HepG2 (cell line): ENCODE measurements at regions not wholly inside any gene's neighbourhood (a gene's known extent, or its start where the extent isn't known, plus 50 kb on each side); places are given as distances from the start of the nearest gene placed in this dataset.

ENCODE experiments used
- ATAC-seq: fragments of 200-7000 bp; cut with Tn5 transposase; 3 replicates; pipeline ENCODE4 v1.9.1; 2020; ENCODE audit warnings: mild to moderate bottlenecking, moderate library complexity
- BruUV-seq: library from RNA; stranded (reverse); fragments of 400-500 nt; replicated peaks from 2 replicates; lab custom pipeline; 2021; lab: Mats Ljungman, UMichigan
- CTCF ChIA-PET: fragments of 300-600 bp; formaldehyde crosslinking; extraction: SDS; loops from one replicate; lab custom pipeline; 2021; ENCODE audit warnings: low total read pairs, inconsistent platforms, low intra/inter-chr PET ratio; lab: Yijun Ruan, JAX
- POLR2A ChIA-PET: fragments of 350-600 bp; sonication (Branson Sonifier 250); formaldehyde crosslinking; loops from one replicate; lab custom pipeline; 2020; ENCODE audit warnings: antibody characterized with exemption, inconsistent platforms; lab: Yijun Ruan, JAX
- DNase-seq: peaks from one replicate; pipeline ENCODE4 v3.0.0-alpha.2; 2015; ENCODE audit warnings: low spot score
- FAIRE-seq: peaks from 3 replicates; lab custom pipeline; 2011; peaks lifted over from hg19 to GRCh38; lab: Jason Lieb, UNC
- H2AFZ ChIP-seq: one replicate; pipeline ENCODE4 v1.6.1; 2011; ENCODE audit warnings: low read length, inconsistent platforms
- H3K27ac ChIP-seq: fragments of 300-600 bp; 3 replicates; pipeline ENCODE4 v1.8.0; 2011; ENCODE audit warnings: mixed run types, mild to moderate bottlenecking, mixed read lengths, low read length, inconsistent platforms; ENCODE audit not compliant: insufficient read depth; ENCODE audit errors: extremely low read length
- H3K27me3 ChIP-seq, 2 experiments: fragments of 200-600 bp in 1 of 2; 2 replicates in 1 of 2; 3 replicates in 1 of 2; pipeline versions ENCODE4 v1.6.0 to v1.8.0; 2011; ENCODE audit warnings: low read length in 2 of 2, mild to moderate bottlenecking in 2 of 2, moderate library complexity in 2 of 2, inconsistent platforms in 1 of 2; ENCODE audit not compliant: insufficient read depth in 2 of 2, control insufficient read depth in 1 of 2
- H3K36me3 ChIP-seq, 2 experiments: fragments of 200-600 bp in 1 of 2; replicated peaks in 1 of 2; 2 replicates in 1 of 2; 3 replicates in 1 of 2; pipeline versions ENCODE4 v1.5.1 to v1.8.0; 2011; ENCODE audit warnings: low read length in 2 of 2, inconsistent platforms in 1 of 2; ENCODE audit not compliant: insufficient read depth in 2 of 2, control insufficient read depth in 1 of 2
- H3K4me1 ChIP-seq: 2 replicates; pipeline ENCODE4 v1.5.1; 2012; ENCODE audit warnings: low read length, inconsistent platforms; ENCODE audit not compliant: insufficient read depth
- H3K4me2 ChIP-seq: 2 replicates; pipeline ENCODE4 v1.6.0; 2011; ENCODE audit warnings: low read depth, low read length, inconsistent platforms
- H3K4me3 ChIP-seq, 3 experiments: fragments of 200-600 bp in 1 of 3; sonication (generic), shearing (Covaris generic) in 1 of 3; replicated peaks in 1 of 3; 2 replicates each; pipeline ENCODE4 v1.5.1; 2011 to 2016; ENCODE audit warnings: low read length in 3 of 3, inconsistent platforms in 2 of 3, low read depth in 2 of 3, mild to moderate bottlenecking in 2 of 3, control low read depth in 1 of 3, mixed read lengths in 1 of 3; ENCODE audit not compliant: insufficient read depth in 1 of 3
- H3K79me2 ChIP-seq: one replicate; pipeline ENCODE4 v1.6.1; 2011; ENCODE audit warnings: low read length, inconsistent platforms; ENCODE audit not compliant: insufficient read depth
- H3K9ac ChIP-seq: 2 replicates; pipeline ENCODE4 v1.6.0; 2011; ENCODE audit warnings: mild to moderate bottlenecking, low read depth, low read length, inconsistent platforms; ENCODE audit not compliant: insufficient read depth
- H3K9me3 ChIP-seq: 2 replicates; pipeline ENCODE4 v1.5.1; 2012; ENCODE audit warnings: mild to moderate bottlenecking, low read length
- H4K20me1 ChIP-seq: 2 replicates; pipeline ENCODE4 v1.6.0; 2011; ENCODE audit warnings: inconsistent platforms, mild to moderate bottlenecking, low read length, moderate library complexity; ENCODE audit not compliant: insufficient read depth
- EP300 ChIP-seq, 3 experiments: sonication (generic) in 1 of 3; formaldehyde crosslinking in 1 of 3; IDR thresholded peaks; 2 replicates each; pipeline versions ENCODE4 v1.5.1 to v1.6.1; 2011 to 2020; ENCODE audit warnings: low read depth in 2 of 3, low read length in 2 of 3, borderline replicate concordance in 1 of 3, improper control_type of control experiment in 1 of 3, mild to moderate bottlenecking in 1 of 3, missing genetic modification reagents in 1 of 3, moderate library complexity in 1 of 3
- HNRNPUL1 ChIP-seq: fragments of 200-400 bp; formaldehyde crosslinking; IDR thresholded peaks from 2 replicates; pipeline ENCODE4 v1.6.1; 2017; ENCODE audit warnings: low read depth, mild to moderate bottlenecking, low read length, moderate library complexity
- KDM2A ChIP-seq: sonication (generic); formaldehyde crosslinking; IDR thresholded peaks from 2 replicates; pipeline ENCODE4 v1.4.0; 2020; ENCODE audit warnings: low read depth, missing genetic modification reagents, borderline replicate concordance
- PAF1 ChIP-seq: IDR thresholded peaks from 2 replicates; pipeline ENCODE4 v1.6.1; 2016; ENCODE audit warnings: missing genetic modification reagents, missing compliant biosample characterization
- ZNF143 ChIP-seq: sonication (generic); formaldehyde crosslinking; IDR thresholded peaks from 2 replicates; pipeline ENCODE4 v1.4.0; 2020; ENCODE audit warnings: missing genetic modification reagents
- ZNF317 ChIP-seq: sonication (generic); formaldehyde crosslinking; IDR thresholded peaks from 2 replicates; pipeline ENCODE4 v1.5.0; 2020; ENCODE audit warnings: mild to moderate bottlenecking, missing genetic modification reagents
- ZNF451 ChIP-seq: sonication (generic); formaldehyde crosslinking; IDR thresholded peaks from 2 replicates; pipeline ENCODE4 v1.5.0; 2020; ENCODE audit warnings: mild to moderate bottlenecking, missing genetic modification reagents
- in situ Hi-C: cut with HindIII; loops from 2 replicates; pipeline ENCODE4 v1.10.0; 2017; ENCODE audit warnings: low pct_unique_long_range_greater_than_20kb; ENCODE audit not compliant: extremely low pct_ligation_motif_present
- intact Hi-C: fragments of 100-400 bp; cut with micrococcal nuclease; formaldehyde crosslinking; loops from one replicate; pipeline ENCODE4 v1.10.0; 2022; ENCODE audit not compliant: unreplicated experiment
- TF ChIP-seq, protein P1 (sequence below): sonication (generic); formaldehyde crosslinking; IDR thresholded peaks from 2 replicates; pipeline ENCODE4 v1.4.0; 2020; ENCODE audit warnings: missing genetic modification reagents, mild to moderate bottlenecking, borderline replicate concordance

GRCh38 chr2:150909613-150910012 is 352.1 kb downstream of the RBM43 start (continued):
- TF ChIP-seq, protein P1, sequence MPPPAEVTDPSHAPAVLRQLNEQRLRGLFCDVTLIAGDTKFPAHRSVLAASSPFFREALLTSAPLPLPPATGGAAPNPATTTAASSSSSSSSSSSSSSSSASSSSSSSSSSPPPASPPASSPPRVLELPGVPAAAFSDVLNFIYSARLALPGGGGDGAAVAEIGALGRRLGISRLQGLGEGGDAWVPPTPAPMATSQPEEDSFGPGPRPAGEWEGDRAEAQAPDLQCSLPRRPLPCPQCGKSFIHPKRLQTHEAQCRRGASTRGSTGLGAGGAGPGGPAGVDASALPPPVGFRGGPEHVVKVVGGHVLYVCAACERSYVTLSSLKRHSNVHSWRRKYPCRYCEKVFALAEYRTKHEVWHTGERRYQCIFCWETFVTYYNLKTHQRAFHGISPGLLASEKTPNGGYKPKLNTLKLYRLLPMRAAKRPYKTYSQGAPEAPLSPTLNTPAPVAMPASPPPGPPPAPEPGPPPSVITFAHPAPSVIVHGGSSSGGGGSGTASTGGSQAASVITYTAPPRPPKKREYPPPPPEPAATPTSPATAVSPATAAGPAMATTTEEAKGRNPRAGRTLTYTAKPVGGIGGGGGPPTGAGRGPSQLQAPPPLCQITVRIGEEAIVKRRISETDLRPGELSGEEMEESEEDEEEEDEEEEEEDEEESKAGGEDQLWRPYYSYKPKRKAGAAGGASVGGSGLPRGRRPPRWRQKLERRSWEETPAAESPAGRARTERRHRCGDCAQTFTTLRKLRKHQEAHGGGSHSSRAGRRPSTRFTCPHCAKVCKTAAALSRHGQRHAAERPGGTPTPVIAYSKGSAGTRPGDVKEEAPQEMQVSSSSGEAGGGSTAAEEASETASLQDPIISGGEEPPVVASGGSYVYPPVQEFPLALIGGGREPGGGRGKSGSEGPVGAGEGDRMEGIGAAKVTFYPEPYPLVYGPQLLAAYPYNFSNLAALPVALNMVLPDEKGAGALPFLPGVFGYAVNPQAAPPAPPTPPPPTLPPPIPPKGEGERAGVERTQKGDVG (CRISPR knock-in tag): no peak
- TF ChIP-seq KDM2A (CRISPR knock-in tag) (no peak), EP300 (IDR thresholded peaks at IDR 0.05; ENCODE audit: low read depth in 2 of 2, low read length in 2 of 2) (no peak), EP300 (CRISPR knock-in tag; IDR thresholded peaks at IDR 0.05; ENCODE audit: borderline replicate concordance) (no peak), ZNF317 (CRISPR knock-in tag) (no peak)
- TF ChIP-seq, all 625 proteins: peak for 0

GRCh38 chr2:150909090-150909489 is 352.6 kb downstream of the RBM43 start:
- ChIA-PET CTCF (no interaction called here), POLR2A (no interaction called here)
- no peak for FAIRE-seq
- Histone ChIP-seq H3K4me2 (no peak overlapping the region), H3K27me3 (no peaks in the 10 kb centered on the region), H3K27ac (no peak overlapping the region), H2AFZ (no peak overlapping the region), H3K4me1 (no peaks in the 10 kb centered on the region), H3K9me3 (no peaks in the 10 kb centered on the region), H3K36me3 (no peaks in the 10 kb centered on the region), H3K4me3 (no peak overlapping the region), H3K9ac (no peak overlapping the region), H3K79me2 (no peaks in the 10 kb centered on the region)
- ATAC-seq: no peak
- DNase-seq: no peak
- in situ Hi-C loops: no loop called here
- TF ChIP-seq PAF1 (CRISPR knock-in tag) (no peak), HNRNPUL1 (no peak), ZNF451 (CRISPR knock-in tag) (no peak), ZNF143 (CRISPR knock-in tag) (no peak)
- TF ChIP-seq, all 625 proteins: peak for 0
- H4K20me1 ChIP-seq: no peaks in the 10 kb centered on the region
- intact Hi-C loops: no loop called here
- no TSS peak for BruUV-seq
